ENCODE measurements at regions not wholly inside any gene's neighbourhood (a gene's known extent, or its start where the extent isn't known, plus 50 kb on each side); places are given as distances from the start of the nearest gene placed in this dataset.

DNA sequence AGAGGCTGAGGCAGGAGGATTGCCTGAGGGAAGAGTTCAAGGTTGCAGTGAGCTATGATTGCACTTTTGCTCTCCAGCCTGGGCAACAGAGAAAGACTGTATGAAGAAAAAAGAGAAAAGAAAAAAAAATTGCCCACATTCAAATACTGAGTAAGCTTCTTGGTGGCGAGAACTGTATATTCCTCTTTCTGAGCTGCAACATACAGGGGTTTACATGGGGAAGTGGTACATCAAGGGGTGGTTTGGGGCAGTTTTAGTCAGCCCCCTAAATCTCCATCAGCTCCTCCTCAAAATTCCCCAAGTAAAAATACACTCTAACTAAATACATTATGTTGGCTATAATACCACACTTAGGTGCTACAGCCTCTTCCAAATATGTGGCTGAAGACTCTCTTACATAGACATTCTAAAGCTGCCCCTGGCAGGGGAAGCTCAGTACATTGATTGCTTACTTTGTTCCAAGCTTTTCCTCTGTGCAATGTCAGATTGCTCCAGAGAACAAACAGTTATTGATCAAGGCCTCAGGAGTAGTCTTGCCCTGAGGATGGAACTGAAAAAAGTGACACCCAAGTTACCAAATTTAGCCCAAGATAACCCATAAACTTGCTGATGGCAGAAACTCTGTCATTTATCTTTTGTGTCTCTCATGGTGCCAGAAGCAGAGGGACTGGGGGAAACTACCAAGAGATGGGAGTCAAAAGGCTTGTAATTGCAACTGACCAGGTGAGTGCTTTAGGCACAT, 107.4 kb upstream of the RIPOR2 start:
- BruUV-seq (replicated peaks) = no TSS peak
- Mint-ChIP-seq H3K4me1 (ENCODE audit: insufficient read depth, unreplicated experiment) (no peaks in the 10 kb centered on the region), H3K9me3 (ENCODE audit: unreplicated experiment) (peaks cover 8% of the 10 kb centered on the region), H3K27ac (ENCODE audit: low read depth, unreplicated experiment) (no peak overlapping the region), H3K27me3 (ENCODE audit: insufficient read depth, unreplicated experiment) (no peaks in the 10 kb centered on the region), H3K4me3 (ENCODE audit: unreplicated experiment) (no peak overlapping the region), H3K36me3 (ENCODE audit: insufficient read depth, unreplicated experiment) (peaks cover 6% of the 10 kb centered on the region)
- intact Hi-C loops (cut with micrococcal nuclease) = no loop called here
- ChIA-PET POLR2A (interaction anchor here (0.5 kb wide), 1 partner anchor 8 kb away, joined by 3 read pairs; no protein-coding TSS in a partner anchor), CTCF (interaction anchor here (0.6 to 2.3 kb wide), 6 partner anchors 11 to 556 kb away, joined by 3 to 8 read pairs (median 4); no protein-coding TSS in a partner anchor)
- no peak for DNase-seq (ENCODE audit: unreplicated experiment)
- TF ChIP-seq, protein P1, sequence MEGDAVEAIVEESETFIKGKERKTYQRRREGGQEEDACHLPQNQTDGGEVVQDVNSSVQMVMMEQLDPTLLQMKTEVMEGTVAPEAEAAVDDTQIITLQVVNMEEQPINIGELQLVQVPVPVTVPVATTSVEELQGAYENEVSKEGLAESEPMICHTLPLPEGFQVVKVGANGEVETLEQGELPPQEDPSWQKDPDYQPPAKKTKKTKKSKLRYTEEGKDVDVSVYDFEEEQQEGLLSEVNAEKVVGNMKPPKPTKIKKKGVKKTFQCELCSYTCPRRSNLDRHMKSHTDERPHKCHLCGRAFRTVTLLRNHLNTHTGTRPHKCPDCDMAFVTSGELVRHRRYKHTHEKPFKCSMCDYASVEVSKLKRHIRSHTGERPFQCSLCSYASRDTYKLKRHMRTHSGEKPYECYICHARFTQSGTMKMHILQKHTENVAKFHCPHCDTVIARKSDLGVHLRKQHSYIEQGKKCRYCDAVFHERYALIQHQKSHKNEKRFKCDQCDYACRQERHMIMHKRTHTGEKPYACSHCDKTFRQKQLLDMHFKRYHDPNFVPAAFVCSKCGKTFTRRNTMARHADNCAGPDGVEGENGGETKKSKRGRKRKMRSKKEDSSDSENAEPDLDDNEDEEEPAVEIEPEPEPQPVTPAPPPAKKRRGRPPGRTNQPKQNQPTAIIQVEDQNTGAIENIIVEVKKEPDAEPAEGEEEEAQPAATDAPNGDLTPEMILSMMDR (IDR thresholded peaks at IDR 0.05; ENCODE audit: unreplicated experiment) = no peak

DNA sequence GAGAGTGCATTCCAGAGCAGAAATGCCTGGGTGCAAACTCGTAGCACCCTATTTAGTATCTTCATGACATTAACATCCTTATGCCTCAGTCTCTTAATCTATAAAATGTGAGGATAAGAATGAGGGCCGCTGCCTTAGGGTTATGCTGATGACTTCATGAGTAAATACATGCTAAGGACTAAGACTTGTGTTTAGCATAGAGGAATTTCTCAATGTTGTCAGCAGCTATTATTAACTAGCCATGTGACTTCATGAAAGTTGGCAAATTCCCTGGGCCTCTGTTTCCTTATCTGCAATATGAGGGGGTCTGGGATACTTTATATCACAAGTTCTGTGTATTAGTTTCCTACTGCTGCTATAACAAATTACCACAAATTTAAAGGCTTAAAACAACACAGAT, 108.1 kb upstream of the RIPOR2 start:
- ChIA-PET POLR2A (interaction anchor here (1.0 kb wide), 1 partner anchor 25 kb away, joined by 5 read pairs; no protein-coding TSS in a partner anchor), CTCF (interaction anchor here (1.6 to 2.3 kb wide), 2 partner anchors 18 to 27 kb away, joined by 3 to 5 read pairs; no protein-coding TSS in a partner anchor)
- no peaks in the 10 kb centered on the region for H3K4me1 Mint-ChIP-seq (ENCODE audit: insufficient read depth, unreplicated experiment)
- intact Hi-C loops (cut with micrococcal nuclease) = no loop called here
- no peak for DNase-seq (ENCODE audit: unreplicated experiment)
- peaks cover 8% of the 10 kb centered on the region for H3K9me3 Mint-ChIP-seq (ENCODE audit: unreplicated experiment)
- peaks cover 6% of the 10 kb centered on the region for H3K36me3 Mint-ChIP-seq (ENCODE audit: insufficient read depth, unreplicated experiment)
- no TSS peak for BruUV-seq (replicated peaks)
- no peak overlapping the region for H3K27ac Mint-ChIP-seq (ENCODE audit: low read depth, unreplicated experiment)
- no peak overlapping the region for H3K4me3 Mint-ChIP-seq (ENCODE audit: unreplicated experiment)
- TF ChIP-seq, protein P1 (IDR thresholded peaks at IDR 0.05; ENCODE audit: unreplicated experiment) = no peak
- no peaks in the 10 kb centered on the region for H3K27me3 Mint-ChIP-seq (ENCODE audit: insufficient read depth, unreplicated experiment)

DNA sequence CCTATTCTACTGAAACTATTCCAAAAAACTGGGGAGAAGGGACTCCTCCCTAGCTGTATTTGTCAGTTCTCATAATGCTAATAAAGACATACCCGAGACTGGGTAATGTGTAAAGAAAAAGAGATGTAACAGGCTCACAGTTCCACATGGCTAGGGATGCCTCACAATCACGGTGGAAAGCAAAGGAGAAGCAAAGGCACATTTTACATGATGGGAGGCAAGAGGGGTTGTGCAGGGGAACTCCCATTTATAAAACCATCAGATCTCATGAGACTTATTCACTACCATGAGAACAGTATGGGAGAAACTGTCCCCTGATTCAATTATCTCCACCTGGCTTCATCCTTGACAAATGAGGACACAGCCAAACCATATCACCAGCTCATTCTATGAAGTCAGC, 111.2 kb upstream of the RIPOR2 start:
- Mint-ChIP-seq H3K9me3 (ENCODE audit: unreplicated experiment) (no peaks in the 10 kb centered on the region), H3K27me3 (ENCODE audit: insufficient read depth, unreplicated experiment) (no peaks in the 10 kb centered on the region), H3K27ac (ENCODE audit: low read depth, unreplicated experiment) (no peak overlapping the region), H3K4me1 (ENCODE audit: insufficient read depth, unreplicated experiment) (peaks cover 8% of the 10 kb centered on the region), H3K36me3 (ENCODE audit: insufficient read depth, unreplicated experiment) (peaks cover 4% of the 10 kb centered on the region), H3K4me3 (ENCODE audit: unreplicated experiment) (no peak overlapping the region)
- DNase-seq (ENCODE audit: unreplicated experiment) = no peak
- ChIA-PET CTCF (interaction anchor here (0.6 to 1.0 kb wide), 2 partner anchors 24 to 338 kb away, joined by 3 to 4 read pairs; no protein-coding TSS in a partner anchor), POLR2A (interaction anchor here (1.2 to 1.3 kb wide), 2 partner anchors 10 to 304 kb away, joined by 3 read pairs; no protein-coding TSS in a partner anchor)
- no TSS peak for BruUV-seq (replicated peaks)
- intact Hi-C loops (cut with micrococcal nuclease) = no loop called here
- TF ChIP-seq, protein P1 (IDR thresholded peaks at IDR 0.05; ENCODE audit: unreplicated experiment) = no peak

DNA sequence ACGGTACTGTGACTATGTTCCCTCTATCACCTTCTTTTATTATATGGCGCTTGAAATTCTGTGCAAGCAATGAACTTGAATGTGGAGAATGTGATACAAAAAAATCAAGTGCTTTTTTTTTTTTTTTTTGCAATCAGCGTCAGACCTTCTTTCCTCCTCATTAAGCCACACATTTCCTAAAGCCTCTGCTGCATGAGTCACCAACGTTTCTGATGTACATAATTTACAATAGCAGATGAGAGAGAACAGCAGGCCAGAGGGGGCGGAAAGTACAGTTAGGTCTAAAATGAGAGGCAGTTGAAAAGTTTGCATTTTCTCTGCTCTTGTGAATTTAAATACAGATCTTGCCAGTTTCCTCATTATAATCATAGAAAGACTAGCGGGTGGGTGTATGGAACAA, 114.6 kb upstream of the RIPOR2 start:
- POLR2A ChIA-PET = interaction anchor here (0.7 to 2.0 kb wide), 2 partner anchors 24 to 31 kb away, joined by 3 to 5 read pairs; no protein-coding TSS in a partner anchor
- H3K27ac Mint-ChIP-seq (ENCODE audit: low read depth, unreplicated experiment) = no peak overlapping the region
- no peak overlapping the region for H3K4me3 Mint-ChIP-seq (ENCODE audit: unreplicated experiment)
- H3K4me1 Mint-ChIP-seq (ENCODE audit: insufficient read depth, unreplicated experiment) = peaks cover 14% of the 10 kb centered on the region
- TF ChIP-seq, protein P1 (IDR thresholded peaks at IDR 0.05; ENCODE audit: unreplicated experiment) = no peak
- H3K27me3 Mint-ChIP-seq (ENCODE audit: insufficient read depth, unreplicated experiment) = no peaks in the 10 kb centered on the region
- no peaks in the 10 kb centered on the region for H3K36me3 Mint-ChIP-seq (ENCODE audit: insufficient read depth, unreplicated experiment)
- H3K9me3 Mint-ChIP-seq (ENCODE audit: unreplicated experiment) = no peaks in the 10 kb centered on the region
- BruUV-seq (replicated peaks) = no TSS peak
- DNase-seq (ENCODE audit: unreplicated experiment) = peak; percentile 69
- CTCF ChIA-PET = no interaction called here
- intact Hi-C loops (cut with micrococcal nuclease) = no loop called here
